SK-N-DZ (cell line): ENCODE measurements at regions not wholly inside any gene's neighbourhood (a gene's known extent, or its start where the extent isn't known, plus 50 kb on each side); places are given as distances from the start of the nearest gene placed in this dataset.

ENCODE experiments used
- DNase-seq: peaks from one replicate; pipeline ENCODE4 v3.0.0-alpha.2; 2015; ENCODE audit warnings: low spot score

GRCh38 chr15:38885001-38885400, 320.4 kb upstream of the RASGRP1 start:
- no peak for DNase-seq

- no peak for DNase-seq
Observed at GRCh38 chr15:38885471-38885952, 320.9 kb upstream of the RASGRP1 start.

GRCh38 chr15:38886315-38887163, 321.9 kb upstream of the RASGRP1 start:
- DNase-seq = no peak

- DNase-seq = peak; percentile 88
Observed at GRCh38 chr15:38888701-38889221, 324.1 kb upstream of the RASGRP1 start.

GRCh38 chr15:38890194-38890593, 325.6 kb upstream of the RASGRP1 start:
- no peak for DNase-seq

GRCh38 chr15:38893925-38894242, 329.3 kb upstream of the RASGRP1 start:
- no peak for DNase-seq

GRCh38 chr15:38894243-38894948, 329.8 kb upstream of the RASGRP1 start:
- no peak for DNase-seq

GRCh38 chr15:38895326-38896255, 331.0 kb upstream of the RASGRP1 start:
- DNase-seq = no peak

- DNase-seq = no peak
Observed at GRCh38 chr15:38896647-38897046, 332.0 kb upstream of the RASGRP1 start.

- DNase-seq = no peak
Observed at GRCh38 chr15:38897551-38897950, 332.9 kb upstream of the RASGRP1 start.

- no peak for DNase-seq
Observed at GRCh38 chr15:38898236-38898635, 333.6 kb upstream of the RASGRP1 start.

GRCh38 chr15:38899300-38899699, 334.7 kb upstream of the RASGRP1 start:
- no peak for DNase-seq

GRCh38 chr15:38904298-38904697, 339.7 kb upstream of the RASGRP1 start:
- no peak for DNase-seq

GRCh38 chr15:38905632-38906031, 341.0 kb upstream of the RASGRP1 start:
- DNase-seq = no peak

GRCh38 chr15:38920966-38921365, 356.4 kb upstream of the RASGRP1 start:
- no peak for DNase-seq

GRCh38 chr15:38921471-38921870, 356.9 kb upstream of the RASGRP1 start:
- DNase-seq = no peak

- no peak for DNase-seq
Observed at GRCh38 chr15:38928431-38928830, 363.8 kb upstream of the RASGRP1 start.

GRCh38 chr15:38930851-38931572, 366.4 kb upstream of the RASGRP1 start:
- DNase-seq = no peak

- peak; percentile 88 for DNase-seq
Observed at GRCh38 chr15:38941399-38941953, 376.9 kb upstream of the RASGRP1 start.

GRCh38 chr15:38944536-38944935, 379.9 kb upstream of the RASGRP1 start:
- no peak for DNase-seq
